Keratinocyte (primary cell): ENCODE measurements at regions not wholly inside any gene's neighbourhood (a gene's known extent, or its start where the extent isn't known, plus 50 kb on each side); places are given as distances from the start of the nearest gene placed in this dataset.

Source experiments
- DNase-seq: peaks from one replicate; pipeline ENCODE4 v3.0.0-alpha.2; 2011; ENCODE audit warnings: low read depth, missing footprints, low spot score
- FAIRE-seq: peaks from 2 replicates; lab custom pipeline; 2011; peaks lifted over from hg19 to GRCh38; lab: Jason Lieb, UNC
- H2AFZ ChIP-seq: 2 replicates; pipeline ENCODE4 v1.6.0; 2012; ENCODE audit warnings: low read length, control low read depth, inconsistent platforms; ENCODE audit not compliant: control insufficient read depth
- H3K27ac ChIP-seq: 2 replicates; pipeline ENCODE4 v1.5.1; 2011; ENCODE audit warnings: low read length; ENCODE audit not compliant: control insufficient read depth, insufficient read depth
- H3K27me3 ChIP-seq: 3 replicates; pipeline ENCODE4 v1.6.0; 2011; ENCODE audit warnings: low read length; ENCODE audit not compliant: control insufficient read depth, insufficient read depth; ENCODE audit errors: extremely low read depth
- H3K36me3 ChIP-seq, 2 experiments: 2 replicates in 1 of 2; 3 replicates in 1 of 2; pipeline ENCODE4 v1.5.1; 2011; ENCODE audit warnings: low read length in 2 of 2, mild to moderate bottlenecking in 1 of 2; ENCODE audit not compliant: control insufficient read depth in 2 of 2, insufficient read depth in 2 of 2; ENCODE audit errors: extremely low read depth in 1 of 2
- H3K4me1 ChIP-seq: 3 replicates; pipeline ENCODE4 v1.5.1; 2011; ENCODE audit warnings: low read length; ENCODE audit not compliant: control insufficient read depth, insufficient read depth; ENCODE audit errors: extremely low read depth
- H3K4me2 ChIP-seq: 3 replicates; pipeline ENCODE4 v1.6.0; 2011; ENCODE audit warnings: low read depth, low read length; ENCODE audit not compliant: control insufficient read depth, insufficient read depth; ENCODE audit errors: extremely low read depth
- H3K4me3 ChIP-seq, 3 experiments: fragments of 200-600 bp in 1 of 3; sonication (generic) in 1 of 3; 2 replicates in 2 of 3; 3 replicates in 1 of 3; pipeline ENCODE4 v1.5.1; 2011 to 2016; ENCODE audit warnings: low read length in 3 of 3, mild to moderate bottlenecking in 3 of 3, control low read depth in 2 of 3, inconsistent platforms in 1 of 3, low read depth in 1 of 3, mixed read lengths in 1 of 3, mixed run types in 1 of 3, moderate library complexity in 1 of 3; ENCODE audit not compliant: control insufficient read depth in 2 of 3, insufficient read depth in 2 of 3; ENCODE audit errors: extremely low read depth in 1 of 3
- H3K79me2 ChIP-seq: 2 replicates; pipeline ENCODE4 v1.6.0; 2012; ENCODE audit warnings: low read length; ENCODE audit not compliant: control insufficient read depth, insufficient read depth
- H3K9ac ChIP-seq: 3 replicates; pipeline ENCODE4 v1.6.0; 2011; ENCODE audit warnings: low read length; ENCODE audit not compliant: control insufficient read depth, insufficient read depth; ENCODE audit errors: extremely low read depth
- H3K9me1 ChIP-seq: 3 replicates; pipeline ENCODE4 v1.6.0; 2011; ENCODE audit warnings: low read length; ENCODE audit not compliant: control insufficient read depth, insufficient read depth; ENCODE audit errors: extremely low read depth
- H3K9me3 ChIP-seq: 2 replicates; pipeline ENCODE4 v1.5.1; 2012; ENCODE audit warnings: low read depth, low read length; ENCODE audit not compliant: control insufficient read depth
- H4K20me1 ChIP-seq: 3 replicates; pipeline ENCODE4 v1.6.0; 2011; ENCODE audit warnings: low read length; ENCODE audit not compliant: control insufficient read depth, insufficient read depth; ENCODE audit errors: extremely low read depth
- EZH2 ChIP-seq: IDR thresholded peaks from one replicate; pipeline ENCODE4 v1.6.1; 2012; ENCODE audit warnings: inconsistent platforms, mild to moderate bottlenecking, low read length, moderate library complexity
- dilution Hi-C: fragments of 300-500 bp; cut with MboI; formaldehyde crosslinking; loops from one replicate; pipeline ENCODE4 v1.7.0; 2020; ENCODE audit warnings: low sequenced_read_pairs; ENCODE audit not compliant: extremely low pct_ligation_motif_present
- TF ChIP-seq, protein P1 (sequence below), 3 experiments: IDR thresholded peaks in 1 of 3; conservative IDR thresholded peaks in 1 of 3; optimal IDR thresholded peaks in 1 of 3; 2 replicates in 2 of 3; 3 replicates in 1 of 3; pipeline versions ENCODE3 to v1.5.1; 2011; ENCODE audit warnings: low read length in 3 of 3, mild to moderate bottlenecking in 3 of 3, moderate library complexity in 2 of 3, control low read depth in 1 of 3, inconsistent platforms in 1 of 3; ENCODE audit not compliant: insufficient read depth in 2 of 3; ENCODE audit errors: extremely low read depth in 1 of 3

- TF ChIP-seq, protein P1, sequence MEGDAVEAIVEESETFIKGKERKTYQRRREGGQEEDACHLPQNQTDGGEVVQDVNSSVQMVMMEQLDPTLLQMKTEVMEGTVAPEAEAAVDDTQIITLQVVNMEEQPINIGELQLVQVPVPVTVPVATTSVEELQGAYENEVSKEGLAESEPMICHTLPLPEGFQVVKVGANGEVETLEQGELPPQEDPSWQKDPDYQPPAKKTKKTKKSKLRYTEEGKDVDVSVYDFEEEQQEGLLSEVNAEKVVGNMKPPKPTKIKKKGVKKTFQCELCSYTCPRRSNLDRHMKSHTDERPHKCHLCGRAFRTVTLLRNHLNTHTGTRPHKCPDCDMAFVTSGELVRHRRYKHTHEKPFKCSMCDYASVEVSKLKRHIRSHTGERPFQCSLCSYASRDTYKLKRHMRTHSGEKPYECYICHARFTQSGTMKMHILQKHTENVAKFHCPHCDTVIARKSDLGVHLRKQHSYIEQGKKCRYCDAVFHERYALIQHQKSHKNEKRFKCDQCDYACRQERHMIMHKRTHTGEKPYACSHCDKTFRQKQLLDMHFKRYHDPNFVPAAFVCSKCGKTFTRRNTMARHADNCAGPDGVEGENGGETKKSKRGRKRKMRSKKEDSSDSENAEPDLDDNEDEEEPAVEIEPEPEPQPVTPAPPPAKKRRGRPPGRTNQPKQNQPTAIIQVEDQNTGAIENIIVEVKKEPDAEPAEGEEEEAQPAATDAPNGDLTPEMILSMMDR (optimal IDR thresholded peaks at IDR 0.05 in 1 of 3, IDR thresholded peaks at IDR 0.05 in 1 of 3, conservative IDR thresholded peaks at IDR 0.05 in 1 of 3; ENCODE audit: extremely low read depth in 1 of 3, insufficient read depth in 2 of 3, low read length in 3 of 3) = no peak
- no peak for TF ChIP-seq EZH2
- H3K9me1 ChIP-seq = no peaks in the 10 kb centered on the region
- dilution Hi-C loops = no loop called here
- no peak overlapping the region for H2AFZ ChIP-seq
- H4K20me1 ChIP-seq = no peaks in the 10 kb centered on the region
- H3K27ac ChIP-seq = no peak overlapping the region
- H3K9me3 ChIP-seq = no peaks in the 10 kb centered on the region
- no peak overlapping the region for H3K4me2 ChIP-seq
- no peak overlapping the region for H3K4me3 ChIP-seq
- H3K36me3 ChIP-seq = no peaks in the 10 kb centered on the region
- no peaks in the 10 kb centered on the region for H3K4me1 ChIP-seq
- H3K9ac ChIP-seq = no peak overlapping the region
- no peaks in the 10 kb centered on the region for H3K27me3 ChIP-seq
- FAIRE-seq (no peak), DNase-seq (no peak)
- no peaks in the 10 kb centered on the region for H3K79me2 ChIP-seq
These were observed 254.4 kb downstream of the SLC4A3 start for GRCh38 chr2:219881851-219882250.

- dilution Hi-C loops = no loop called here
These were observed 259.2 kb downstream of the SLC4A3 start for GRCh38 chr2:219886615-219887014.

More at GRCh38 chr2:219886615-219887014, 259.2 kb downstream of the SLC4A3 start:
- H3K4me3 ChIP-seq = no peak overlapping the region
- no peaks in the 10 kb centered on the region for H3K27me3 ChIP-seq
- H3K4me2 ChIP-seq = no peak overlapping the region
- no peaks in the 10 kb centered on the region for H3K79me2 ChIP-seq
- H4K20me1 ChIP-seq = no peaks in the 10 kb centered on the region
- FAIRE-seq (peak; percentile 79), DNase-seq (no peak)
- H2AFZ ChIP-seq = no peak overlapping the region
- no peaks in the 10 kb centered on the region for H3K4me1 ChIP-seq
- TF ChIP-seq EZH2 = no peak
- TF ChIP-seq, protein P1 (optimal IDR thresholded peaks at IDR 0.05 in 1 of 3, IDR thresholded peaks at IDR 0.05 in 1 of 3, conservative IDR thresholded peaks at IDR 0.05 in 1 of 3; ENCODE audit: extremely low read depth in 1 of 3, insufficient read depth in 2 of 3, low read length in 3 of 3) = peak; percentile 42 to 62 (median 49)
- H3K9me1 ChIP-seq = no peaks in the 10 kb centered on the region
- H3K27ac ChIP-seq = no peak overlapping the region
- no peaks in the 10 kb centered on the region for H3K9me3 ChIP-seq
- no peak overlapping the region for H3K9ac ChIP-seq
- no peaks in the 10 kb centered on the region for H3K36me3 ChIP-seq
